ENCODE measurements at regions not wholly inside any gene's neighbourhood (a gene's known extent, or its start where the extent isn't known, plus 50 kb on each side); places are given as distances from the start of the nearest gene placed in this dataset.

GRCh38 chr20:16821211-16822089 lies 73.3 kb downstream of the OTOR start:
- TF ChIP-seq CTCF (IDR thresholded peaks at IDR 0.05; ENCODE audit: insufficient read depth, low read length, poor library complexity, severe bottlenecking): peak; percentile 95
- TF ChIP-seq EZH2phosphoT487 (conservative IDR thresholded peaks at IDR 0.05; ENCODE audit: low read length): no peak

Measured in SU-DHL-6 (cell line).